A172 (cell line): ENCODE measurements at regions not wholly inside any gene's neighbourhood (a gene's known extent, or its start where the extent isn't known, plus 50 kb on each side); places are given as distances from the start of the nearest gene placed in this dataset.
A peak's percentile ranks its signal among the peaks of the same experiment; 100 is the strongest.

Experiments
- DNase-seq: peaks from one replicate; pipeline ENCODE4 v3.0.0-alpha.2; 2015; ENCODE audit warnings: low spot score

DNA sequence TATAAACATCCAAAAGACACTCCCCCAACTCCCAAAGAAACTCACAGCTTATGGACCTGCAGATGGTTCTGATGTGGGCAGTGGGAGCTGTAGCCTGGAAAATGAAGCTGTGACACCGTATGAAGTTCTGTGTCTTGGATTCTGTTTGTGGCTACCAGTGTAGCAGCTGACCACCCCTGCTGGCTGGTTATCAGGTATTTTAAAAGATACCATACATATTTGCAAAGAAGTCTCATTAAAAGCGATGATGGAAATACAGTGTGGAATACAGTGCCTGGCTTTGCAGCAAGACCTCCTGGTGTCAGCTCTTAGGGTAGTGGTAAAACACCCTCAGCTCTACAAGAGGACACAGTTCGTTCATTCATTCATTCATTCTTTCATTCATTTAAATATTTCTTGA, 194.3 kb upstream of the PRKCQ start:
- DNase-seq: no peak

DNA sequence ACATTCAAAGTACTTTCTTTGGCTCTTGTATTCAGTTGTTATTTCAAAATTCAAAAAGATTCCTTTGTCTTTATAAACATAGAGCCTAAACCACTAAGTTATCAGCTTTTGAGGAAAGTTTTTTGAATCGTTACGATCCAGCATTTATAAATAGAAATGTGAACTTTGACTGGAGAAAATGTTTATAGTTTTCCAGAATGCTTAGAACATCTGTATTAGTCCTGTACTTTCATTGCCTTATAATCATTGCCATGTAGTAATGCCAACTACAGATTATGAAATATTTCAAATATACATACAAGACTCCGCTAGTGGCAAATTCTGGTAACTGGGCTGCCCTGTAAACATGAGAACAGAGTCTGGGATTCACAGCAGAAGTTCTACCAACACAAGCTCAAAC, 191.3 kb upstream of the PRKCQ start:
- DNase-seq: no peak

DNA sequence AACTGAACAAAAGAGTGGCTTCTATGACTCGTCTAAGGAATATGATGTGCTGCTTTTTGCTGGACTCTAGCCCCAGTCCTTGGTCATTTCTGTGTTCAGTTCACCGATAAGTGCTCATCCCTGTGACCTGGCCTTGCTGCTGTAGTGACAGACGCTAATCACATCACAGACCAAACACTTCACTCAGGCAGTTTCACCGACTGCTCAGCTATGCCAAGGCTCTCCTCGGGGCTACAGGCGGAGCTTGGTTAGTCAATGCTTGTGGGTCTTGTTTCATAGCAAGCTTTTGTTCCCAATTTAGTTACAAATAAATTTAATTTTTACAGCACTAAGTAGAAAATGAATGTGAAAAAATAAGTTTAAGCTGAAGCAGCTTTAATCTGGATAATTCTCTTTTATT, 190.8 kb upstream of the PRKCQ start:
- no peak for DNase-seq

DNA sequence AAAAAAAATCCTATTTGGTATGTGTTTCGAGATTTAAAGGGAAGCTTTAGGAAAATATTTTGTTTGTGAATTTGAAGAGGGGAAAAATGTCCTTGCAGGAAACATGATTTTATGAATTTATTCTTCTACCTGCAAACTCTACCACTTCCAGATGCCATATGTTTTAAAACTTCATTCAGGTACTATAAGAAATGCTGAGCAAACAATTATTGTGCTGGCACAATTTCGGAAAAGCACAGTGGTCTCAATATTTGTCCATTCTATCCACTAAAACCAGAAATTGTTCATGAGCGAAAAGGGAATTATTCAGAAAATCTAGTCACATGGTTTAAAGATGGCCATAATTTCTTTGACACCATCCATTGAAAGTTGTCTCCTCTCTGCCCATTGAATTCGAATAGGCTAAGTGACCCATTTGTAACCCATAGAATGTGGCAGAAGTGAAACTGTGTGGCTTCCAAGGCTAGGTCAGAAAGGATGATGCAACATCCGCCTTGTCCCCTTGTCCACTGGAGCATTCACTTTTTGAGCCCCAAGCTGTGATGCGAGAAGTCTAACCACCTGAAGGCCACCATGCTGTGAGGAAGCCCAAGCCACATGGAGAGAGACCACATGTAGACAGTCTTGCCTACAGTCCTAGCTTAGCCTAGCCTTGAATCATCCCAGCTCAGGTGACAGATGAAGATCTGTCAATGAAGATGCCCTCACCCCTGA, 189.8 kb upstream of the PRKCQ start:
- no peak for DNase-seq

DNA sequence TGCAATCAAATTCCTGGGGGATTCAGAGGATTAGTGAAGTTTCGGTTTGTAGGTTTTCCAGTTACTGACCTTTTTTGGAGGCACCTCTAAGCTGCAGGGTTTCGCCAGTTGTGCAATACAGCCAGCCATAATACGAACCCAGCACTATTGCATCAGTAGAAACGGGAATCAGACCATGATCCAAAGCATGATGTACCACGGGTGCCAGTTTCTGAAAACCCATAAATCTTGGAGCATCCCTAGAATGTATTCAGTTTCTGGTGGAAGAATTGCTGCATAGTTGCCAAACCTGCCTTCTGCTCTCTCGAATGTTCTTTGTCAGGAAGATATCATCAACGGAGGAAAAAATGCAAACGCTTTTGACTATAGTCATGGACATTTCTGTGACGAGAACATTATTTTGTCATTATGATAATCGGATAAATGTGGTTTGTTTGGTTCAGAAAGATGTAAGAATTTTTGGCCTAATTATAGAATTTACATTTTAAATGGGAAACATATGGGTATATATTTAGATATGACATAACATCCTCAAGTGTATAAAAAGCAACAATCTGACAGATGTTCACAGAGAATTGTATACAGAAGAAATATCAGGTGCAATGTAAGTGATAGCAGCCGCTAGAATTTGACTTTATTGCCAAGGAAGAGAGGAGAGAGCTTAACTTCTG, 186.2 kb upstream of the PRKCQ start:
- no peak for DNase-seq

DNA sequence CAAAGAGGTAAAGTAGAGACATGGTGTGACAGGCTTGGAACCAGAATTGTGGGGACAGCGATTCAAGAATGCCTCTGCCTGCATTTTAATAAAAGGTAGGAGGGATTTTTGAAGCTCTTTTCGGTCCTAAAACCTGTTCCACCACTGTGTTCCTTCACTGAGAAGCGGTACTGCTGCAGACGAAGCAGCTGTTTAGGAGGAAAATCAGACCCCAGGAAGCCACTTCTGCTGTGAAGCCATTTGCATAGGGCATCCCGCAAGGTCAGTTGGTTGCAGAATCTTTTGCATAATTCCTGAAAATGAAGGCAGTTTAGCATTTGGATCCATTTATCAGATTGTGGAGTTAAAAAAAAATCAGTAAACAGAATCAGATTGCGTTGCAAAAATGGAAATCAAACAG, 183.3 kb upstream of the PRKCQ start:
- no peak for DNase-seq

DNA sequence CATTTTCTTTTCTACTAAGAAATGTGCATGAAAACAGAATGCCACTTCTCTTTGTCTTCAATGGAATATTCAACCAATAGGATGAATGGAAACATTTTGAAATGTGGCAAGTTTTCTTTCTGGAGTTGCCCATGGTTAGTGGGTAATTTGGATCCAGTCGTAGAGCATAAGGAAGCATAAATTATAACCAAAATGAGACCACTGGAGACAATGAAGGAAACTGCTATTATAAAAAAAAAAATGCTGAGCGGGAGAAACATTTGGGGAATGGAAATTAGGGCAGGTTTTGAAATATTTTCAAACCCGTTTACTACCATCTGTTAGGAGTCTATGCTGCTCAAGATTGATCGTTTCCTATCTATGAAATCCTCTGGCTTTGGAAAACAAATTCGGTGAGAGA, 182.9 kb upstream of the PRKCQ start:
- DNase-seq: no peak

DNA sequence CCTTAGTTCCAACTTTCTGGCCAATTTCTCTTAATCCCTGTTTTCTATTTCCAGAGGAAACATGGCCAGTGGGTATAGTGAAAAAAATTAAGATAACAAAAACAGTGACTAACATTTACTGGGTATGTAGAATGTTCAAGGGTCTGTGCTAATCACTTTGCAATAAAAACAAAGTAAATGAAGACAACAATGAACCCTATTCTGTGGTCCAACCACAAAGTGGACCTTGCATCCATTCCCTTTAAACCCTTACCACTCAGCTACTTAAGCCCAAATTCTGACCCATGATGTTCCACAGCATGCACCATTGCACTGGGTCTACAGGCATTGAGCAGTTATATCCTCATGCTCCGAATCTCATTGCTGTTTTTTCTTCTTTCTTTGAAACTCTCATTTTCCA, 179.9 kb upstream of the PRKCQ start:
- DNase-seq: no peak

DNA sequence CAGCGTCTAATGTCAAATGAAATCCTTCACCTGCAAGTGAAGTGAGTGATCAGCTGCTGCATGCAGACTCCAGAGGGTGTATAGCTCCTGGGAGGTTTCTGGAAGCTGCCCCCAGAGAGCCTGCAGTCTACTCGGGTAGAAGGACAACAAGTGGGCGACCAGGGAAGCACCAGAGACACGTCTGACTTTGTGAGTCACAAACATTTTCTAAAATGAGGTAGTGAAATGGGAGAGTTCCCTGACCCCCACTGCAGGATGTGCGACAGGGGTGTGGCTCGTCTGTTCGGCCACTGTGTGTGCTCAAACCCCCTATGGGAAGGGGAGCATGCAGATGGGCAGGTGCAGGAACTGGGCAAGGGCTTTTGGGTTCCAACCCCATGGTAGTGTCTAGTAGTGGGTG, 177.1 kb upstream of the PRKCQ start:
- no peak for DNase-seq

DNA sequence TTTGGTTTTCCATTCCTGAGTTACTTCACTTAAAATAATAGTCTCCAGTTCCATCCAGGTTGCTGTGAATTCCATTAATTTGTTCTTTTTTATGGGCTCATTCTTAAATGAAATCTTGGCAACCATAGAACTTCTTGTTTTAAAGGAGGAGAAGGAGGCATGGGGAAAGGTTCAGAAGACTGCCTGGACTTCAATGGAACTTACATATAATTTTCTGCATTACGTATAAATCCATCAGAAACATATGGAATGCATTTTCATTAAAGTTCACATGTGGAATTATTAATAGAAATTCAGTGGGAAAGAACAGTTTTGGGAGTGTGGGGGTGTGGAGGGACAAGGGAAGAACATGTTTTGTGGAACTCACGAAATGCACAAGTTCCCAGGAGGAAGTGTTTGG, 176.6 kb upstream of the PRKCQ start:
- DNase-seq: no peak

DNA sequence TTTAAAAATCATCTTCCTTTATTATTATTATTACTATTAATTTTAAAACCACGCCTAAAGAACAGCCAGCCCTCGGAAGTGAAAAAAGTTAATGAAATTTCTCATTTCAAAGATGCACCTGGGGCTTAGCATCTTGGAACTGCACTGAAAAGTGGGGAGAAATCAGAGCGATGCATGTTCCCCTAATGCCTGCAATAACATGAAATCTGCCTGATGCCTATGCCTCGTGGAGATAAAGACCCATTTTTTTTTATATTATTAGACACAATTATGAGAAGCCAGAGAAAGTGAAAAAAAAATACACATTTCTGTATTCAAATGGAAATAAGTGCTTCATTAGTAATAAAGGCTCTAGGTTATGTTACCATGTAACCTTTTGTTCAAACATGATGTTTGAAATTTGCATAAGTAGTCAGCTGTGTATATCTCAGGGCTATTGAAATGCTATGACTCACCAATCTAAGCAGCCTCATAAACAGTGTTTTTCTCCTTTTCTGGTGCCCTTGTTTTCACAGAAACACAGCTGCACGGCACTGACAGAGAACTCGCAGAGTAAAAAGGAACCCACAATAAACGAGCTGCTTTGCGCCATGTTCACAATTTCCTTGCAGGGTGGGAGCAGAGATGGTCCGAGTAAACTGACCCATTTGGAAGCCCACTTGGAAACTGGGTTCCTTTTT, 175.8 kb upstream of the PRKCQ start:
- DNase-seq: peak; percentile 62

DNA sequence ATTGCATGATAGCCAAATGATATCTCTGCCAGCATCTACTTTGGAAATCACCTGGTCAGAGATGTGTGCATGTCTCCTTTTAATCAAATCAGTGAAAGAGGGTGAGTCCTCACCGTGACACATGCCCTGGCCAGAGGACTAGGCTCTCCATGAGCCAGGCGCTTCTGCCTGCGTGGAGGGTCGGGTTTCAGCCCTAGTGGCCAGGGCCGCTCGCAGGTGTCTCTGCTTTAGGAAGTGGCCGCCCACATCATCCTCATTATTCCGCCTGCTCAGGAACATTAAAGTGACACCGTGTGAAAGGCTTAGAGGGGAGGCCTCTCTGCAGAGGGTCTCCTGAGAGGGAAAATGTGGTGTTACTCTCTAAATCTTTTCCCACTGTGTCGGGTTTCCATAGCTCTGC, 173.6 kb upstream of the PRKCQ start:
- DNase-seq: no peak

DNA sequence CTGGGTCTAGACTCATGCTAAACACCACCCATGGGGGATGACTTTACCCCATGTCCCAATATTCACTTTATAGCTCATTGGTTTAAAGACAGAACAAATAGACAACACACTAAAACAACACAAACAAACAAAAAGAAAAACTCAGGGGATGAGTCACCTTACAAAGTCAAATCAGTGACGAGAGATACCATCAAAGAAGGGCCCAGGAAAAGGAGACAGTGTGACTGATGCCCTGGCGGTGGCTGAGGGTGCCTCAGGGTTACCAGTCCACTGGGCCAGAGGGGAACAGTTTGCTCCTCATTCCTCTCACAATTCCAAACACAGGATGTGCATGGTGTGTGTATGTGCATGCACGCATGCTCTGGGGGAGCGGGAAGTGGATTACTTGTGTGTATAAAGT, 171.3 kb upstream of the PRKCQ start:
- no peak for DNase-seq

DNA sequence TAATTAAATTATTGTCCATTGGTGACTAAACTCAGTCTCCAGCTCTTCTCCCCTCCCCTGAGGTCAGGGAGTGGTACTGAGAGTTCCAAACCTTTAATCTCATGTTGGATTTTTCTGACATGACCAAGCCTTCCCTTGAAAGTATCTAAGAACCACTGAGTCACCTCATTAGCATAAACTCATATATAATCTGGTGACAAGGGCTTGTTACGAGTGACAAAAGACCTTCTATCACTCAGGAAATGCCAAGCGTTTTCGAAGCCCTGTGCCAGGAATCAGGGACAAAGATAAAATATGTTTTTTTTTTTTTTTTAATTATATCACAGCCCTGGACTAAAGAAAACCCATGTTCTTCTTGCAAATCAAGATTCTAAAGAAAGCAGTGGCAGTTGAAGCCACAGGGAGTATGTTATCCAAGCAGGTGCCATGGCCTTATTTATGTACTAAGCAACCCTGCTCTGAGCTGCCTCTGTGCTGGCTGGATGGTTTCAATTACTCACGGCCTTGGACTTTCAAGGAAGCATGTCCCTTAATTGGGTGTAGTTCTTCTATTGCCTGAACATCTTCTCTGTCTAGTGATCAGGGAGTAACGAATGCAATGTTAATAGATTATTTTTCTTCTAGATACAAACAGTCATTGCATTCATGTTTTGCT, 169.0 kb upstream of the PRKCQ start:
- DNase-seq: peak; percentile 96

DNA sequence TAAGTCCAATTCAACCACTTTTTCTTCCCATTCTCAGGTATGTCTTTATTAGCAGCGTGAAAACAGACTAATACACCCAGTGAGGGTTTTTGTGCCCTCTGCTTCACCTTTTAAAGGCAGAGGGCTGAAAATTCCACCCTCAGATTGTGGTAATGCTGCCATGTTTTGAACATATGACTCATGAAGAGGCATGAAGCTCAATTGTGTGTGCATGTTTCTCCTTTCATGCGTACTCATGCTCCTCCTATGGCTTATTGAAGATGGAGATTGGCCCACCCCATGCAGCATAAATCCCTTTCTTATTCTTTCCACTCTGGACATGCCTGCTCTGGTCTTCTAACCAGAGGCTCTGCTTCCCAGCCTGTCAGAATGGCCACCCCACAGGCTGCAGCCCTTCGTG, 168.0 kb upstream of the PRKCQ start:
- DNase-seq: peak; percentile 42

DNA sequence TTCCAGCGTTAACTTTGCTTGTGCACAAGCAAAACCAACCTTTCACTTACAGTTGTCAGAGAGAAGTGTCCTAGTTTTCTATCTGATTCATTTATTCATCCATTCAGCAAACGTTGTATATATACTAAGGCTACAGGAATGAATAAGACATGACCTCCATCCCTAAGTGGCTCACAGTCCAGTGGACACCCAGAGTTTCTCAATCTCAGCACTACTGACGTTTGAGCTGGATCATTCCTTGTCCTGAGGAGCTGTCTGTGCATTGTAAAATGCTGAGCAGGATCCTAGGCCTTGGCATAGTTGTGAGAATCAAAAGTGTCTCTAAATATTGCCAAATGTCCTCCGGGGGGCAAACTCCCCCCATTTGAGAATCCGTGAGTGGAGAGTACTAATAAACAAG, 166.7 kb upstream of the PRKCQ start:
- DNase-seq: no peak

DNA sequence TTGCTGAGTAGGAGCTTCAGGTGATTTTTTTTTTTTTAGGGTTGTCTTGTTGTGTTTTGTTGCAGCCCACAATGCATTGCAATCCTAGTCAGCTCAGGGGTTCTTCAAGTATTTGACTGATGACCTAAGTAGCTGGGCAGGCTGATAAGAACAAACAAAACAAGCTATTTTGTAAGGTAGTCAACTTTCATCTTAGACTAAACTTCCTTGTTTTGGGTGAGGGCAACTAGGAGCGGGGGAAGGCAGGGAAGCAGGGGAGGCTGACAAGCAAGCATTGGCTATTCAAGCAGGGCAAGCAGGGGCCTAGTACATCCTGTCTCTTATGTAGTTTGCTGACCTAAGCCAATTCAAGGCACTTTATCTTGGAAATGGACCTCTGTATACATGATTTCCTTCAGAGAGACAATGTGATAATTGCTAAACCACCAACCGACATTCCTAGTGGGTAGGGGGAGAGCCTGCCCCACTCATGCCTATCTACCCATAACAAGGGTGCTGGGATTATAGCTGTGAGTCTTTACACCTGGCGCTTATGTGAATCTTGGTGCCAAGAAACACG, 163.3 kb upstream of the PRKCQ start:
- no peak for DNase-seq

DNA sequence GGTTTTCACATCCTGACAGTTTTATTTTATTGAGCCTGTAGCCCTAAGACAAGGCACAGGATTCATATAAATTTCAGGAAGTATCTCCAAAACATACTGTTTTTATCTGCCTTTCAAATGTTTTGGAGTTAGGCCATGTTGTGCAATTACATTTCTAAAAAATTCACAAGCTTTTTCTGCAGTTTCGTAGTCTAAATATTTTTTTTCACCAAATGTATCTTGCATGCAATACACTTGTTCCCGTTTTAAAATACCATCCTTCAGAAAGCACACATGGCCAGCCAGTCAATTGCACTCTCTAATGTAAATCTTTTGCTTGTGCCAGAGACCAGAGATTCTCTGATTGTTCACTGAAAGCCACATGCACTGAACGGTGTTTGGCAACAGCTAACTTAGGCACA, 161.5 kb upstream of the PRKCQ start:
- DNase-seq: no peak

DNA sequence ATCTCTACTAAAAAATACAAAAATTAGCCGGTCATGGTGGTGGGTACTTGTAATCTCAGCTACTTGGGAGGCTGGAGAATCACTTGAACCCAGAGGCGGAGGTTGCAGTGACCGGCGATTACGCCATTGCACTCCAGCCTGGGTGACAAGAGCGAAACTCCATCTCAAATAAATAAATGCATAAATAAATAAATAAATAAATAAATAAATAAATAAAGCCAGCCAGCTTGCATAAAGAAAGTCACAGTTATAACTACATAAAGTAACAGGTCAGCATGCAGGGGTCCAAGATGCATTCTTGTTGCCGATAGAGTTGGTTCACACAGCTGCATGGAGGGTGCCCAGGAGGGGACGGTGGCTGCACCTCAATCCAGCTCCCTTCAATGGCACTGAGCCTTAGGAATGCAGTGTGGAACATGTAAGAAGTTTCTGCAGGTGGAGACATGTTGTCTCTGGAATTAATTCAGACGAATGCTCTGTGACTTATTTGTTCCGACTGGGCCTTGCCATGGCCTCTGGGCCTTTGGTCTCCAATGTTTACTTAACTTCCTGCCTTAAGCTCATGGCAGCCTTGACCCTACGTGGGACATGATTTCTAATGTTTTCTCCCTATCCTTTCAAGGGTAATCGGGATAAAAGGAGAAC, 159.6 kb upstream of the PRKCQ start:
- no peak for DNase-seq

DNA sequence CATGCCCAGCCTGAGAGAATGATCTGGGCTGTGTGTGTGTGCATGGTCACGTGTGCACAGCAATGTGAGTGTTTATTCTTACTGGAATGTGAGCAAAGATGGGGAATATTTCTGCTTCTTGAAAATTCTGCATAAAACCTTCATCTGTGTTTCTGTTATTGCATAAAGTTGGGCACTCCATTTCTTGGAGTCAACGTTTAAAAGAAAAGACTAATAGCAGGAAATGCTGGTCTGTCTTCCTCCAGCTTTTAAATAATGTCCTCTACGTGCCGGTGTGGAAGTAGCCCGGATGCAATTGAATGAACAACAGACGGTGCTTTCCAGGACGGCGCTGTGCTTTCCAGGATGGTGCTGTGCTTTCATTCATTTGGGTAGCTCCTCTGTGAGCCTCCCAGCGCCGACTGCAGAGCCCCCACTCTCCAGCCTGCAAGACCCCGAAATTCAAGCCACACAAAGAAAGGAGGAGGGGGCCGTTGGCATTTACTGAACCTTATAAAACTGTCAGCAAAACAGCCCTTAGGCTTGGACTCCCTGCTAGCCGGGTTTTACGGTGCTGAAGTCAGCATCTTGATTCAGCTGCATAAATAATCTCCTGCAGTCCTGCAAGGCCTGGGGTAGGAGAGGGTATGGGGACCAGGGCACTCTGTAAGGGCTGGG, 158.2 kb upstream of the PRKCQ start:
- peak; percentile 60 for DNase-seq

DNA sequence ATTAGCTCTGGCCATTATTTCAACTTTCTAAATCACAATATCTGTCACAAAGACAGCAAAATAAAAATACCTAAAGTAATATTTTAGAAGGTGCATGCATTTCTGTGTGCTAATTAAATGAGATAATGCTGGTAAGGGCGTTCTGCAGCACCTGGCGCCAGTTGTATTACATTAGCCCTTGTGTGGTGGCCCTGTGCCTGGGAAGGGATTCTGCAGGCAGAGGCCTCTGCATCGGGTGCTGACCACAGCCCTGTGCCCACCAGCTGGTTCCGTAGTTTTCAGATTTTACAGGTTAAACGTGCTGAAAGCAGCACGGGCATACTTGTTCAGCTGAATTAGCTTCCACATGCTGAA, 157.7 kb upstream of the PRKCQ start:
- DNase-seq: no peak
